ENCODE measurements at regions not wholly inside any gene's neighbourhood (a gene's known extent, or its start where the extent isn't known, plus 50 kb on each side); places are given as distances from the start of the nearest gene placed in this dataset.

DNA sequence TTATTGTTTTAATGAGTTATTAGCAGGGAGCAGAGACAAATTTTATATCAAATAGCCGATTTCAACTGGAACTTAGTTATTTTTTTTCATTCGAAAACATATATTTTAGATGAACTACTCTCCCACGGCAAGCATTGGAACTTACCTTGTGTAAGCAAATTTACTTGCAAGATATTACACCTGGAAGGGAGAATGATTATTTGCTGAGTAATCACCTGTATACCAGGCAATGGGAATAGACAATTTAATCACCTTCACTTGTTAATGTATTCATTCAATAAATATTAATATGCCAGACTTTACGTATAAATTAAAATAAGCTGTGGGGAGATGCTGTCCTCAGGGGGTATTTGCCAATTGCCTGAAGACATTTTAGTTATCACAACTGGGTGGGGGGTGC, 1069.9 kb upstream of the CHAC2 start:
- TF ChIP-seq CTCF (conservative IDR thresholded peaks at IDR 0.05; ENCODE audit: low read depth, low read length) = no peak
- TF ChIP-seq EZH2 (IDR thresholded peaks at IDR 0.05; ENCODE audit: borderline replicate concordance, low read depth, low read length, poor library complexity, severe bottlenecking) = no peak
